DLD1 (cell line): ENCODE measurements at regions not wholly inside any gene's neighbourhood (a gene's known extent, or its start where the extent isn't known, plus 50 kb on each side); places are given as distances from the start of the nearest gene placed in this dataset.
"Not testable (repeated sequence)": the region's sequence is repeated elsewhere in the genome, so short reads cannot be mapped to it uniquely, and the experiment has no call there.

Experiments
- in situ Hi-C: cut with HindIII; loops from 2 replicates; pipeline ENCODE4 v1.10.0; 2017; ENCODE audit warnings: low sequenced_read_pairs

DNA sequence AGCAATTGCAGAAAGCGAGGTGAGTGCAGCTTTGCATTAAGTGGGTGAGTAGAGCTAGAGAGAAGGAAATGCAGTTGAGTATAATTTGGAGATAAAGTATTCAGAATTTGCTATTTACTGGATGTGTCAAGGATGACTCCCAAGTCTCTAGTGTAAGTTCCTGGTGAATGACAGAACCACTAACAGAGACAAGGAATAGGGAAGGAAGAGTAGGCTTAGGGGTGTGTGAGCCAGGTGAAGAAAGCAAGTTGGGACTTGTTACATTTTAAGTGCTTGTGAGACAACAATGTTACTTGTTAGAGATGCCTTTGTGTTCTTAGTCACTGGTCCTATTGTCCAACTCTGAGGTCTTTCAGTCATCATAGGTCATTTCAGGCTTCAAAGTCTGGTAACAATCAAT is 70.8 kb downstream of the TBC1D26 start:
- in situ Hi-C loops, result not testable (repeated sequence)

DNA sequence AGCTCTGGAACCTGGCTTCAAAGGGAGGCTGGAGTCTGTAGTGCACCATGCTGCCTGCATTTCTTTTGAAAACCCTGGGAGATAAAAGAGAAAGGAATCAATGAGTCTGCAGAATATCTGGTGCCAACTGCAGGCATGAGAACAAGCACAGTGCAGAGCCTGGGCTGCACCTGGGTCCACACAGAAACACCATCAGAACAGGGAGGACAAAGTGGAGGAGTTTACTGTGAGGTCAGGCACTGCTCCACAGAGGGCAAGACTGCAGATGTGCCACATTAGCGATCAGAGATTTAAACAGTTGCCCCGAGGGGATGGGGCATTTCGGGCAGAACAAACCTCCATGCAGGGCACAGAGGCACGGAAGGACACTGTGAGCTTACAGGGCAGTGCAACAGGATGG is 74.7 kb downstream of the TBC1D26 start:
- in situ Hi-C loops, result not testable (repeated sequence)

DNA sequence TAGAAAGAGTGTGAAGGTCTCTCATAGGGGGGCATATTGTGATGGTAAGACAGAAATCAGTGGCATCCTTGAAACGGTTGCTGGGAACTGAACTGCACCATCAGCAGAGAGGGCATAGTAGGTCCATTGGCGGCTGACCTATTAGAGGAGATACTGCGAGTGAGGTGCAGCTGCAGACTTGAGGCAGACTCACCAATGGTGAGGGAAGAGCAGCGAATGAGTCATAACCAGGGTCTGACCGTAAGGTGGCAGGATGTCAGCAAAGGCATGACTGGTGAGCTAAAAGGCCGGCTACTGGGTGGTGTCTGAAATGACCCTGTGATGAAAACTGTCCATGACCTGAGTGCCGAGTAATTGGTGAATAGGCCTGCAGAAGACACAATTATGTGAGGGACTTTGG is 81.3 kb downstream of the TBC1D26 start:
- in situ Hi-C loops, result not testable (repeated sequence)

DNA sequence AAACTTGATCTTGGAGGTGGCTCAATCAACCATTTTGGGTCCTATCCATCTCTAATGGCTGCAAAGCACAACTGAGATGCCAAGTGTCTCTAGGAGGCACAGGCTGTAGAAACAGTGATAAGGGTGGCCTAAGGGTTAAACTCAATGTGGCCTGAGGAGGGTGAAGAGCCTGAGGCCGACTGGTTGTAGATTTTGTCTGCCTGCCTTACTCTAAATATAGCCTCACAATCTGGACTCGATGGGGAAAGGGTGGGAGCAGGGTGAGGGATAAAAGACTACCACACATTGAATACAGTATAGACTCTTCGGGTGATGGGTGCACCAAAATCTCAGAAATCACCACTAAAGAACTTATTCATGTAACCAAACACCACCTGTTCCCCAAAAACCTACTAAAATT is 81.9 kb downstream of the TBC1D26 start:
- in situ Hi-C loops, result not testable (repeated sequence)

DNA sequence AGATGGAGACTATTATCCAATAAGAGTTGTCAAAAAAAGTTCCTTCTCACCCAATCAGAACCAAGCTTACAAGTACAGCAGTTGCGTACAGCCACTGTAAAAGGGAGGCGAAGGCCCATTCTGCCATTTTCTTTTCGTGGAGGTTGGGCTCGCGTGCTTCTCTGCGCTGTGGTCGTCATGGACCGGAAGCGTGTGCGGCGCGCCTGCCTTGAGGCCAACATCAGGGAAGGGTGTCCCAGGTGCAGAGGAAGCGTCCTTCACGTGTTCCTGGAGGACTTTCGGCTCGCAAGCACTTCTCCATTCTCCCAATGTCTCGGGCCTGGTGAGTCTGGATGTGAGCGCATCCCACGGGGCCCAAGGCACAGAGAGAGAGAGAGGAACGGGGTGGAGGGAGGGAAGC is 85.8 kb downstream of the TBC1D26 start:
- in situ Hi-C loops, result not testable (repeated sequence)

DNA sequence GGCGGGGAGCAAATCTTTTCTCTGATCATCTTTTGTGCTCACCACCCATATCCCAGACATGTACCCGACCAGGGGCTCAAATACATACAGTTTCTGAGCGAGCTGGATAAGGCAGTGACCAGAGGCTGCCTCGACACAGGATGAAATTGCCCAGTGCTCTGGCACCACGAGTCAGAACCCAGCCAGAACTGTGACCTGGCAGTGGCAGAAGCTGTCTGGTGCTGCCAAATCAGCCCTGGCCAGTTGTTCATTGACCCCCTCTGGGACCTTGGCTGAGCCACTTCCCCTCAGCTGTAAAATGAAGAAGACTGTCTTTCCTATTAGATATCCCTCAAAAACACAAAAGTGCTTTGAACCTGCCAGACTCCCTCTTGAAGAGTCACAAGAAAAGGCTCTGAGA is 90.2 kb downstream of the TBC1D26 start:
- in situ Hi-C loops, result not testable (repeated sequence)

DNA sequence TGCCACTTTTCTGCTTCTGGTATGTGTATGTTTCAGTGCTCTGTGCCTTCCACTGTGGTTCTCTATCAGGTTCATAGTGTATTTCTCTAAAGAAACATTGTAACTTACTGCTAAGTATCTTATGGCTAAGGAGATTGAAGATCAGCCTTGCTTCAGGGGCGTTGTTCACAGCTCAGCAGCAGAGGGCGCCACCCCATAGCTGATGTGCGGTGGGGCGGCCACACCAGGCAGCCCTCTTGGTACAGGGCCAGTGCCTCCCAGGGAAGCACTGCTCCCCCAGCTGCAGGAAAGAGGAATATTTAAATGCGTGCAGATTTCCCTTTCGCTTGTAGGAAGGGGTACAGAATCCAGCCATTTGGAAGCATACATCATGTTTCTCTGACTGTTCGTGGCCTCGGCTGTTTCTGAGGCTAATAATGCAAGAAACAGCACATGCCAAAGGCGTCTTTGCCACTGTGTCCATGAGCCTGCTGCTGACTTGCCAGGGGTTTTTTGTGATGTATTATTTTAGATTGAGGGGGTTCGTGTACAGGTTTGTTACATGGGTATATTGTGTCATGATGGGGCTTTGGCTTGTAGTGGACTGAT is 96.7 kb downstream of the TBC1D26 start:
- in situ Hi-C loops, result loop anchor here (25.0 kb wide), 1 partner anchor 183 kb away; no protein-coding TSS in a partner anchor

DNA sequence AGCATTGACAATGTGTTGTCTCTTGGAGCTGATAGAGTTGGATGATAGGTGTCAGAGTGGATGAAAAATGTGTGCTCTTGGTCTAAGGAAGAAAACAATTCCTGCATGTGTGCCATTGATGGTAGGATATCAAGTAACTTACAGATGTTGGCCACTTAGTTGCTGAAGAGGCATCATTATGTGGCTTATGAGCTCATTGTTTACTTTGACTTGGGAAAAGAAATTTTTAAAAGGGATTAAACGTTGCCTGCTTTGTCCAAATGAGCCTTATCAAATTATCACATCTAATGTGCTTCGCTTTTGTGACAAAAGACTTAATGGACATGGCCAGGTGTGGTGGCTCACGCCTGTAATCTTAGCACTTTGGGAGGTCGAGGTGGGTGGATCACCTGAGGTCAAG is 98.1 kb downstream of the TBC1D26 start:
- in situ Hi-C loops, result loop anchor here (25.0 kb wide), 1 partner anchor 182 kb away; no protein-coding TSS in a partner anchor

DNA sequence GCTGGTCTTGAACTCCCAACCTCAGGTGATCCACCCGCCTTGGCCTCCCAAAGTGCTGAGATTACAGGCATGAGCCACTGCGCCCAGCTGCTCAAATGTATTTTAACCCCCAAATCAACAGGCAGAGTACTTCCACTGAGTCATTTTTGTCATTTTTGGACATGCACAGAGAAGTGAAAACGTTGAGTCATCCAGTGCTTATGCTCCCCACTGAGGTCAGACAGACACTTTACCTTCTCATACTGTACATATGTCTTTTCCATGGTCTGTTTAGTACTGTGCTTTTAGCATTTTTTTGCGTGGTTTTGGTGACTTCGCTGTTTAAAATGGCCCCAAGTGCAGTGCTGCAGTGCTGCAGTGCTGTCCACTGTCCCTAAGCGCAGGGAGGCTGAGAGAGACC is 99.1 kb downstream of the TBC1D26 start:
- in situ Hi-C loops, result loop anchor here (25.0 kb wide), 1 partner anchor 181 kb away; no protein-coding TSS in a partner anchor

DNA sequence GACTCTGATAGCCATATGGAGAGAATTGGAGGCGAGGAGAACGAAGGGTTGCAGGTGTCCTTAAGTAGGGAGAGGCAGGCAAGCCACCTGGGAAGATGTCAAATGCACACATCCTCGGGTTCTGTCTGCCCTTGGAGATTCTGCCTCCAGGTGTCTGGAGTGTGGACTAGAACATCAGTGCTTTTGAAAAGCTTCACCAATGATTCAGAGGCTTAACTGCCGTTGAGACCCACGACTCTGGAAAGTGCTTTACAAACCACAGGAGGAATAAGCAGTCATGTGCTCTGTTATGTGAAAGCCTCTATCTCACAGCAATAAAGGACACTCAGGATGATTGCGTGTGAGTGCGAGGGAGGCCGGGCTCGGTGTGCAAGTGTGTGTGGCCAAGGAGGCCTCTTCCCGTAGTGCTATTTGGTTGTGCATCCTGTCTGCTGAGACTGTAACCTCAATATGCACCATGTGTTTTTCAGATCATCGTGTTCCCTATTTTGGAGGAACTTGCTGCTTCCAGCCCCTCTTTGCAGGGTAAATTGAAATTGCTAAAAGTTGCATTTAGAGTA is 100.9 kb downstream of the TBC1D26 start:
- in situ Hi-C loops, result loop anchor here (25.0 kb wide), 1 partner anchor 179 kb away; no protein-coding TSS in a partner anchor

DNA sequence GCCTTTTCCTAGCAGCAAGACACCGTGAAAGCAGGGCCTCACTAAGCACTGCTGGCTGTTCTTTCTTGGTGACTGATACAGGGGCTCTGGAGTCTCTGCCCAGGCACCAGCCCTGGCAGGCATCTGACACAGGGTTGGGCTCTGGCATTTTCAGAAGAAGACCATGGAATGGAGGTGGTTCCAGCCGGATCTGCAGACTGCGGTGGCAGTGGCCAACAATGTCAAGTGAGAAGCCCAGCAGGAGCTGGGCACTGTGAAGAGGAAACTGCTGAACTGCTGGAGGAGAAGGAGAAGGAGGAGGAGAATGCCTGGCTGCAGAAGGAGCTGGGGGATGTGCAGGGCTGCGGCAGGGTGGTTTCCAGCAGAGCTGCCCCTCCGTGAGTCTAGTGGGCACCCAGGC is 101.8 kb downstream of the TBC1D26 start:
- in situ Hi-C loops, result loop anchor here (25.0 kb wide), 1 partner anchor 178 kb away; no protein-coding TSS in a partner anchor

DNA sequence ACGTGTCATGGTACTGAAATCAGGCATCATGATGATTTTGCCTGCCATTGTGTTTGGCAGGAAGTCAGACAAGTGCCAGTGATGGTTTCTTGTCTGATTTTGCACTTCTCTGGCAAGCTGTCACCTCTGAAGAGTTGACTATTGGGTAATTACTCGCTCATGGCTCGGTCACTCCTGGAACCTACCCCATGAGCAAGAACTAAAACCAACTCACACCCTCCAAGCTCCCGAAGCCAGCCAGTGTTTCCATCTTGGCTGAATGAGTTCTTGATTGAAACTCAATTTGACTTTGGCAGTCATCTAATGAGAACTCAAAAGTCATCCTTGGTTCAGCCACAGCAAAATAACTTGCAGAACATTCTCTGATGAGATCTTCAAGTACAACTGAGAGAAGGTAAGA is 103.4 kb downstream of the TBC1D26 start:
- in situ Hi-C loops, result loop anchor here (25.0 kb wide), 1 partner anchor 177 kb away; no protein-coding TSS in a partner anchor

DNA sequence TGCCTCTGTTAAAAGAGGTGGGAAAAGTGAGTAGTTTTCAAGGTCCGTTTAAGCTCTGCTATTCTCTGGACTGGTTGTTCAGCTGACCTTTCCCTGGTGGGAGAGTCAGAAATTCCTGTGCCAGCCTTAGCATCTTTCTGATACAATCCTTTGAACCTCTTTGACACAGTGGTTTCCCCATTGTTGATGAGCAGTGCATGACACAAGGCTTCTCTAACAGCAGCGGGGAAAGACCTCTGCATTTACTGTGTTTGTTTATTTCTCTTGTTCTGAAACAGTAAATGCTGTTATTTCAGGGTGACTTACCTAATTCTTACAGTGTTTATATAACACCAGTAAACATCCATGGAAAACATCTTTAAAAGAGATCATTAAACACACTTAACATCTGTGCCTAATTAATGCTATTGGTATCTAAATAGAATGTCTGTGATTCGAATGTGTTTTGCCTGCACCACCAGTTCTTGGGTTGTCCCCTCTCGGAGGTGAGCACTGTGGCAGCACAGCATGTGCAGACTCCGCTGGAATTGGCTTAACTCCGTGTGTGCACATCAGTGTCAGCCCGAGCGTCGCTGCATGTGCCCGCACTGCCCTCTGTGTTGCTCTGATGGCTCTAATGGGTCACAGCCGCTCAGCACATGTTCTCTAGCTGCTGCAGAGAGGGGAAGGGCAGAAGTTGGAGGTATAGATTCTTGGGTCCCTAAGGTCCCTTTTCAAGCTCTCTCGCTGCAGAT is 104.3 kb downstream of the TBC1D26 start:
- in situ Hi-C loops, result loop anchor here (25.0 kb wide), 1 partner anchor 176 kb away; no protein-coding TSS in a partner anchor

DNA sequence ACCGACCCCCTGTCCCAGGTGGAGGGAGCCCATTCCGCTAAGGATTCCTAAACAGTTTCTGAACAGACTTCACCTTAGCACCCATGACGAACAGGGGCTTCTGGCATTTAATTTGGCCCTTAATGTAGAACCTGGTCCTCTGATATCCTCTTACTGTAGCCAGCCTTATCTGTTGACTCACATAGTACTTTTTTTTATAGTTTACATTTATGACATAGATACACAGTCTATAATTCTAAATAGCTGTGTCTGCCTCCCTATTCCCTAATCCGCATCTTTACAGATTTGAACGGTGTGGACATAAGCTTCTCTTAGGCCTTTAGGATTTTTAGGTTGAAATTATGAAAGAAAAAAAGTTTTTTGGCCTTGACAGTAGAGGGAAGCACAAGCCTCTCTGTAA is 104.9 kb downstream of the TBC1D26 start:
- in situ Hi-C loops, result loop anchor here (25.0 kb wide), 1 partner anchor 175 kb away; no protein-coding TSS in a partner anchor

DNA sequence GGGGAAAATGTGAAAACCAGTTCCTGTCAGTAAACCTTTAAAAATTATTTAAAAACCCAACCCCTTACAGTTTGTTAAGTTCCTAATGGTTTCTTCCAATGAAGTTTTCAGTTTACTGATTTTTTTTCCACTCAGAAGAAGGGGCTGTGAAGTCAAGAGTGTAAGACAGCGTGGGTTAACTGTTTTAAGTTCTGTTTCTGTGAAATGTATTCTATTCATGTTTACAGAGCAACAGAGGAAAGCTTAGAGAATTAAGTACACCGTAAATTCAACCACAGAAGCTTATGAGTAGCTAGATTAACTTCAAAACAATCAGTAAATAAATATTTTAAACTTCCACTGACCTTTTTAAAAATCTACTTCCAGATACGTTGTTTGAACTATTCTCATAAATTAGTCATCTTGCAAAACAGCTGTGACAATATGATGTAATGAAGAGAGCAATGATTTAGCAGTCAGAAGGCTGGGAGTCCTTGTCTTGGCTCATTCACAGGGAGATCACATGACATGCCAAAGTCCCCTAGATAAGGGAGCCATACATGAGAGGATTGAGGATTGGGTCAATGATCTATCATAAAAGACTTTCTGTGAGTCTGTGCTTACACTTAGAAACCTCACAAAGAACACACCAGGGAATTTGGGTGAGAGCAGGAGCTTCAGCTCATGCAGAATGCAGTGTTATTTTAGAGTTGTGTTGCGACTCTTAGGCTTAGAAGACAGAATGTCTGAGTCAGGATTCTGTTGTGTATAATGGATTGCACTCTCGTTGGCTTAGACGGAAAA is 97.3 kb upstream of the ADORA2B start:
- in situ Hi-C loops, result loop anchor here (25.0 kb wide), 1 partner anchor 165 kb away; no protein-coding TSS in a partner anchor

DNA sequence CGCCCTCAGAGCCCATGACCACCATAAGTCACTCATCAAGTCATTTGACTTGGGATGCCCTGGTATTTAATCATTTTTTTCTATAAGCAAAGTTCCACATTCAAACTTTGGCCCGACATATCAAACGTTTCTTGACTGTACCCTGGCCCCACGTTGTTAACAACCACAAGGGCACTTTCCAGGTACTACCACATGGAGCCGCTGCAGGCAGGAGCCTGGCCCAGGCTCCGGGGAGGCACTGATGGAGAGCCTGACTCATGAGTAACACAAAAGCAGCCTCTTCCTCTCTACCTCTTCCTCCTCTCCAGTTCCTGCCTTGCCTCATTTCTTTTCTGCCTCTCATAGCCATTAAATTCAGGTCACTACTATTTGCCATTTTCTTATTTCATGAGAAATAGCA is 95.9 kb upstream of the ADORA2B start:
- in situ Hi-C loops, result loop anchor here (25.0 kb wide), 1 partner anchor 163 kb away; no protein-coding TSS in a partner anchor

DNA sequence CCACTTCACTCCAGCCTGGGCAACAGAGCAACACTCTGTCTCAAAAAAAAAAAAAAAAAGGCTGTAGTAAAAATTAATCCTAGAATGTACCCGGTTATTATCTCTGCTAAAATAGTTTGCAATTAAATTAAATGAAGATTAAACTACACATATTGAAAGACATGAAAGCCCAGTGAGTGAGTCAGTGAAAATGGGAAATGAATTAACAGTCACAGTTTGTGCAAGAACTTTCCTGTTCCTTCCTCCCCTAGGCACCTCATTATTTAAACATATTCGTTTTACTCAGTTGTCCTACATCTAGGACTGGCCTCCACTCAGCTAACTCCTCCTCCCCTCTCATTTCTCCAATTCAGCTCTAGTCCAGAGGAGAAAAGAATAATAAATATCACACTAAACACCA is 94.9 kb upstream of the ADORA2B start:
- in situ Hi-C loops, result not testable (repeated sequence)

DNA sequence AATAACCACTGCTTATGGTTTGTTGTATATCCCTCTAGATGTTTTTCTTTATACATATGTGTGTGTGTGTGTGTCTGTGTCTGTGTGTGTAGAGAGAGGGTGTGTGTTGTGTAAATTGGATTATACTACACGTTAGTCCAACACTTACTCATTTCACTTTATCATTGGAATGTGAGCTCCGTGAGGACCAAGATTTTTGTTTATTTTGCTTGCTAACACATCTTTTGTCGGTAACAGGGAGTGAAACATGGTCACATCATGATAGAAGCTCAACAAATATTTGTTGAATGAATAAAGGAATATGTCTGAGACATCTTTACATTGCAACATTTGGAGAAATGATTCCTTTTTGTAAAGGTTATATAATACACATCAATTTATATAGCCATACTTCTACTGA is 94.2 kb upstream of the ADORA2B start:
- in situ Hi-C loops, result not testable (repeated sequence)

DNA sequence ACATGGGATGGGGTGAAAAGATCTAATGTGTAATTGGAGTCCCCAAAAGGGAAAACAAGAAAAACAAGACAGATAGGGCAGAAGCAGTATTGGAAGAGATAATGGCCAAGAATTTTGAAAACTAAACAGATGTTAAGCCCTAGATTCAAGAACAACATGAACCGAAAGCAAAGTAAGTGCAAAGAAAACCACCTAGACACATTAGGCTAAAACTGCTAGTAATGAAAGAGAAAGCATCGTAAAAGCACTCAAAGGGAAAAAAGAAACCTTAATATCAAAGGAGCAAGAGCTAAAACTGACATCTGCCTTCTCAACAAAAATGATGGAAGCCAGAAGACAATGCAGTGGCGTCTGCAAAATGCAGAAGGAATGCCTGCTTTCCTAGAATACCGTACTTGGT is 92.1 kb upstream of the ADORA2B start:
- in situ Hi-C loops, result not testable (repeated sequence)

DNA sequence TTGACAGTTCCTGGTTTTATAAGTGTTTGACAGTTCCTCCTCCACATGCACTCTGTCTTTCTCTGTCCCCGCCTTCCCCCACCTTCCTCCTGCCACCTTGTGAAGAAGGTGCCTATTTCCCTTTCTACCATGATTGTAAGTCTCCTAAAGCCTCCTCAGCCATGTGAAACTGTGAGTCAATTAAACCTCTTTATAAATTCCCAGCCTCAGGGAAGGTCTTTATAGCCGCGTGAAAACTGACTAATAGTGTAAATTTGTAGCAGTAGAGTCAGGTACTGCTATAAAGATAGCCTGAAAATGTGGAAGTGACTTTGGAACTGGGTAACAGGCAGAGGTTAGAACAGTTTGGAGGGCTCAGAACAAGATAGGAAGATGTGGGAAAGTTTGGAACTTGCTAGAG is 88.7 kb upstream of the ADORA2B start:
- in situ Hi-C loops, result not testable (repeated sequence)

DNA sequence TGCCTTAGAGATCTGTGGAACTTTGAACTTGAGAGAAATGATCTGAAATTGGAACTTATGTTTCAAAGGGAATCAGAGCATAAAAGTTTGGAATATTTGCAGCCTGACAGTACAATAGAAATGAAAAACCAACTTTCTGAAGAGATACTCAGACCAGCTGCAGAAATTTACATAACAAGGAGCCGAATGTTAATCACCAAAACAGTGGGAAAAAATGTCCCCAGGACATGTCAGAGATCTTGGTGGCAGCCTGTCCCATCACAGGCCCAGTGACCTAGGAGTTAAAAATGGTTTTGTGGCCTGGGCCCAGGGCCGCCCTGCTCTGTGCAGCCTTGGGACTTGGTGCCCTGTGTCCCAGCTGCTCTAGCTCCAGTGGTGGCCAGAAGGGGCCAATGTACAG is 88.2 kb upstream of the ADORA2B start:
- in situ Hi-C loops, result not testable (repeated sequence)
